Middle frontal gyrus (tissue), 1 donor: ENCODE measurements at regions not wholly inside any gene's neighbourhood (a gene's known extent, or its start where the extent isn't known, plus 50 kb on each side); places are given as distances from the start of the nearest gene placed in this dataset.
"Not testable (repeated sequence)": the region's sequence is repeated elsewhere in the genome, so short reads cannot be mapped to it uniquely, and the experiment has no call there.

Experiments
- DNase-seq: peaks from one replicate; pipeline ENCODE4 v3.0.0-alpha.2; 2015; ENCODE audit warnings: low spot score; ENCODE audit errors: extremely low spot score

DNA sequence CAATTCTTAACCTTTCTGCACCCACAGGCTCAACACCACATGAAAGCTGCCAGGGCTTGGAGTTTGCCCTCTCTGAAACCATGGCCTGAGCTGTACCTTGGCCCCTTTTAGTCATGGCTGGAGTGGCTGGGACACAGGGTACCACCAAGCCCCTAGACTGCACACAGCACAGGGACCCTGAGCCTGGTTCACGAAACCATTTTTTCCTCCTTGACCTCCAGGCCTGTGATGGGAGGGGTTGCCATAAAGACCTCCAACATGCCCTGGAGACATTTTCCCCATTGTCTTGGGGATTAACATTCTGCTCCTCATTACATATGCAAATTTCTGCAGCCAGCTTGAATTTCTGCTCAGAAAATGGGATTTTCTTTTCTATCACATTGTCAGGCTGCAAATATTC lies 113.4 kb downstream of the XPNPEP1 start:
- DNase-seq, result not testable (repeated sequence)

DNA sequence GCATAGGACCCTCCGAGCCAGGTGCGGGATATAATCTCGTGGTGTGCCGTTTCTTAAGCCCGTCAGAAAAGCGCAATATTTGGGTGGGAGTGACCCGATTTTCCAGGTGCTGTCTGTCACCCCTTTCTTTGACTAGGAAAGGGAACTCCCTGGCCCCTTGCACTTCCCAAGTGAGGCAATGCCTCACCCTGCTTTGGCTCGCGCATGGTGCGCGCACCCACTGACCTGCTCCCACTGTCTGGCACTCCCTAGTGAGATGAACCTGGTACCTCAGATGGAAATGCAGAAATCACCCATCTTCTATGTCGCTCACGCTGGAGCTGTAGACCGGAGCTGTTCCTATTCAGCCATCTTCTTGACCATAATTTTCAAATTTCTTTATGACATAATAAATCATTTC lies 122.1 kb downstream of the XPNPEP1 start:
- DNase-seq, result not testable (repeated sequence)

- DNase-seq, result no peak
These were observed 132.7 kb downstream of the XPNPEP1 start for GRCh38 chr10:109790647-109791046.

- DNase-seq, result no peak
These were observed 139.1 kb downstream of the XPNPEP1 start for GRCh38 chr10:109784236-109784635.

DNA sequence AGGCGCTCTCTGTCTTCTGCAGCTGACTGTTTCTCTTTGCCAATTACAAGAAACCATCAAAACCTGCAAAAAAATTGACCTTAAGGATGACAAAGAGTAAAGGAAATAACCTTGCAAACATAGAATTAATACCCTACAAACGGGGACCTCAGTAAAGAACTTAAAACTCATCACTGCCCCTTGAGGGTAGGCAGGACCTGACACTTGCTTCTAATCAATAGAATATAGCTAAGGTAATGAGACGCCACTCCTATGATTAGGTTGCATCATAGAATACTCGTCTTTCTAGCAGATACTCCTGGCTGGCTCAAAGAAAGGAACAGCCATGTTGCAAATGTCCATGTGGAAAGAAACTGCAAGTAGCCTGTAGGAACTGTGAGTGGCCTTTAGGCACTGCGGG lies 140.0 kb downstream of the XPNPEP1 start:
- DNase-seq, result no peak

- no peak for DNase-seq
These were observed 142.3 kb downstream of the XPNPEP1 start for GRCh38 chr10:109780997-109781396.

- DNase-seq, result no peak
These were observed 144.3 kb downstream of the XPNPEP1 start for GRCh38 chr10:109778993-109779392.

- DNase-seq, result no peak
These were observed 149.2 kb downstream of the XPNPEP1 start for GRCh38 chr10:109774121-109774440.

DNA sequence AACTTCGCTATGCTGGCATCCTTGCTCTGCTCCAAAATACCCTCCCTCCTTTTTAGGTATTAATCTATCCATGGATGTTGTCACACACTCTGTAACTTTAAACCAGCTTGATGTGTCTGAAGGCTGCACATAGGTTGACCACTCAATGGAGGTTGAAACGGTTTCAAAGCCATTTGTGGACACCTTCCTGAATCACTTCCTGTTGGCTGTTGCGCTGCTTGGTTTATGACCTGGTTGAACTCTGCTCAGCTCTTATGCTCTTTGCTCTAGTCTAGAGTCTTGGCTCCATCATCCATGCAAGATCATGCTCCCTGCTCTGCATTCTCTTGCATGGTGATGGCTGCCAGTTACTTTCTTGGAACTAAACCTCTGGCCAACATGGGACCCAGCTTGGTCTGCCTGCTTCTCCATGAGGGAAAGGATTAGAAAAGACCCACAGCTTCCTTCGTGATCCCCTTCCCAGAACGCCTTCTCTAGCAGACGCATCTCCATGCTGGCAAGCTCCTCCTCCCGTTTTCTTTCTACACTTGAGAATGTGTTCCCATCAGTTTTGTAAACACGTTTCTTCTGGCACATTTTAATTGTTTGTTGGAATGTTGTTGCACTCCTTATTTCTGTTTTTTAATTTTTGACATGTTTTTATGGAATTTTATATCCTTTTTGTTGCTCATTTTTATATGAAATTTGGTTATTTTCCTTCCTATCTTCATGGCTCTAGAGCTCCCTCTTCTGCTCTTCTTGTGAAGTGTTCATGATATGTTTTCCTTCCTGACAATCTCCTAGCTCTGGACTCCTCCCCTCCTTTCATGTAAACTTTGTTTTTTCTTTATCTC lies 149.8 kb downstream of the XPNPEP1 start:
- DNase-seq, result no peak

DNA sequence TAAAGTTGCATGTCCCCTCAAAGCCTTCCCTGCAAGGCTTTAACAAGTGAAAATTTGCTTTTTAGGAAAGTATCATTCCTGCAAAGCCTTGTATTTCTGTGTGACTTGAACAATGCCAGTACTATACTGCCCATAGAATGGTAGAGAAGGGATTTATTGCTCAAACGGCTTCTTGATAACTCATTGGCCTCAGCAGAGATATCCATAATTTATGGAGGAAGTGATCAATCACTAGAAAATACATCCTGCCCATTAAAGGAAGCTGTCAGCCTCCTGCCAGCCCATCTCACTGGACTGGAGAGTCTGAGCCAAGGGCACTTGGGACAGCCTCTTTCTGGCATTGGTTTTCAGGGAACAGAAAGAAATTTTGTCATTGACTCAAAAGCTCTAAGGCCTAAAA lies 152.6 kb downstream of the XPNPEP1 start:
- DNase-seq, result no peak

DNA sequence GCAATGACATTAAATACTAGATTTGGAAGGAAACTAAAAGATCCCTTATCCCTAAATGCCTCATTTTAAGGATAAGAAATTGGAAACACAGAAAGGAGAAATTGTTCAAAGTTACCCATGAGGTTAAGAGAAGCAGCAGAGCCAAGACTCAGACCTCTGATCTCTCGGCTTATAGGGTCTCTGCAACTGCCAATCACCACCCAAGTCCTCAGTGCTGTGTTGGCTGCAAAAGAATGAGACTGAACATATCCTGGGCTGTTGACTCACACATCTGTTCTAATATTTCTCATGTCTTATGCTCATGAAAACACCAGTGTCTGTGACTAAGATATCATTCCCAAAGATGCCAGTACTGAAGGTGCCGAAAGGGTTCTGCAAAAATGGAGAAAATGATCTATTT lies 153.3 kb downstream of the XPNPEP1 start:
- no peak for DNase-seq

DNA sequence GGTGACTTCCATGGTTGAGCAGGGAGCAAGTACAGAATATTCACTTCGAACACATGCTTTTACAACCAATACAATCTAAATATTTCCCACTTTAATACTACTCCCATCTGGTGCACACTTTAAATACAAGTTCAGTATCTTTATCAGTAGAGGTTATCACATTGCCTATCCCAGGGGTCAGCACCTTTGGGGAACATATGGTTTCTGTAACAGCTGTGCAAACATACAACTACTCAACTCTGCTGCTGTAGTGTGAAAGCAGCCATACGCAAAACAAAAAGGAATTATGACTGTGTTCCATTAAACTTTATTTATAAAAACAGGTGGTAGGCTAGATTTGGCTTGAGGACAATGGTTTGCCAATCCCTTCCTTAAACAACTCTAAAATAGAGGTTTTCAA lies 157.5 kb downstream of the XPNPEP1 start:
- no peak for DNase-seq

DNA sequence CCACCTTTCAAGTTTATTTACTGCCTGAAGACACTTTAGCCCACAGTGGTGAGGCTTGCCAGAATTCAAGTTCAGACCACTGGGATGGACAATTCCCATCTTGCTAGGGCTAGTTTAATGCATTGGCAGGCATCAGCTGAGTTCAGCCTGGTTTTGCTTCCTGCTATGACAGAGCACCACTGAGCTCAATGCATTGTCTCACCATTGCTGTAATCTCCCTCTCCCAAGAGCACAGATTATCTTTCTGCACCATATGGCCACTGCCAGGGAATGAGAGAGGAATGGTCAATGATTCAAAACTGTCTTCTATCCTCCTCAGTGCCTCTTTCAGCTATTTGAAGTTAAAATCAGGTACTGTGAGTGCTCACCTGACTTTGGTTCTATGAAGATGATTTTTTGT lies 160.8 kb downstream of the XPNPEP1 start:
- DNase-seq, result no peak

- not testable (repeated sequence) for DNase-seq
These were observed 165.6 kb downstream of the XPNPEP1 start for GRCh38 chr10:109757670-109758069.

DNA sequence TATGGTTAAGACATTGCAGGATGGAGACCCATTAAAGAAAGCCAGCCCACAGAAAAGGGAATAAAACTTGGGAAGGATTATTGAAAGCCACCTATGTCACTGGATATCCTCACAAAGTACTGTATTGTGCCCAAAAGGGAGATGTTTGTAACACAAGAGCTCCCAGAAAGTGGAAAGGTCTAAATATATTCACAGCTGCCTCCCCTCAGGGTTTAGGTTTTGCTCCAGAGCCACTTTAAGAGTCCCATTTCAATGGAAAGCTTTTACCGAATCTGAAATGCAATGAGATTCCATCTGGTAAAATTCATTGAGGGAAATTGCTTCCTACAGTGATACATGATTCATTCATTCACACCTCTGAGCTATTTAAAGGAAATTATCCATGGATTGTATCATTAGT lies 176.4 kb downstream of the XPNPEP1 start:
- DNase-seq, result peak; percentile 8

DNA sequence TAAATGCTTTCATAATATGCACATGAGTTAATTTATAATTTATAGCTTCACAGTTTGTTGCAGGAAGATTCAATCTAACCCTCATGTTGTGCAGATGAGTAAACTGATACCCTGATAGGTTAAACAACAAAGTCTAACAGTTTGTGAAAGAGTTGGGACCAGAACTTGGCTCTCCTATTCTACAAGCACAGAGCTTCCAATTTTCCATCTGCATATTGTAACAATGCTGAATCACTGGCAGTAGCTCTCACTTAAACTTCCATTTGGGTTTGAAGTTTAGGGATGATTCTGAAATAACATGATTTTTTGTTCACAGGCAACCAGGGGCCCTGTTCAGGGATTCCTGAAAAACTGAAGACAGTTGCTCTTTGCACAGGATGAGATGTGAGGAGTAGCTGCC lies 179.3 kb downstream of the XPNPEP1 start:
- DNase-seq, result no peak

DNA sequence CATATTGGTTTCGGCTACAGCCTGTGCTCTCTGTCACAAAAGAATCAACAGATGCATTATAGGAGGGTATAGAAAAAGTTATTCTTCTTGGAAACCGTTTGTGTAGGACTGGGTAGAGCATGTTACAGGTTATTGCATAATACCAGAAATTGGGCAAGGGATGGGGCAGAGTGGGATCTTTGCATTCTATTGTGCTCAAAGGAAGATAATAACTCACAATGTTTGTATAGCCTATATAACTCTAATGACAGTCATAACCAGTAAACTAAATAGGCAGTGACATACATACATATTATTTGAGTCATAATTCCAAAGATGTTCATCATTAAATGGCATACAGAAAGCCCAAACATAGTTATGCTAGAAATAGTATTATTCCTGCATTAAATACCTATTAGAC lies 179.7 kb downstream of the XPNPEP1 start:
- no peak for DNase-seq

DNA sequence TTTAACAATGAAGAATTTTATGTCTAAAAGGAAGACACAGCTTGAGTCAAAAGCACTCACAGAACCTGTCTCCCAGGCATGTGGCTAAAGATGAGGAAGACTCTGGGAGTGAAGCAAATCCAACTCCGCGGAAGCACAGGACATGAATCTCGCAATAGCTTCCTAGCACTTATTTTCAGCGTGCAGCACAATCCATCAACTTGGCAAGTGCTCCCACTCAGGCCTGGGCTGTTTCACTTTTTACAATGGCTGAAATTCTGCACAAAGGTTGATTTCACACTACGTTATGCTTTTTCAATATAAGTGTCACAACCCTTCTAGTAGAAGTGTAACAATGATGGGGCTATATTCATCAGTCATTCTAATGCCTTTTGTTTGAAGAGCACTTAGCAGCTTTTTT lies 180.2 kb downstream of the XPNPEP1 start:
- no peak for DNase-seq

- DNase-seq, result no peak
These were observed 181.6 kb downstream of the XPNPEP1 start for GRCh38 chr10:109741712-109742111.

GRCh38 chr10:109740436-109740835 lies 182.9 kb downstream of the XPNPEP1 start:
- DNase-seq, result no peak

GRCh38 chr10:109737626-109738025 lies 185.7 kb downstream of the XPNPEP1 start:
- no peak for DNase-seq

- DNase-seq, result no peak
These were observed 186.3 kb downstream of the XPNPEP1 start for GRCh38 chr10:109737009-109737408.

- DNase-seq, result no peak
These were observed 187.5 kb downstream of the XPNPEP1 start for GRCh38 chr10:109735776-109736175.
